ENCODE measurements at regions not wholly inside any gene's neighbourhood (a gene's known extent, or its start where the extent isn't known, plus 50 kb on each side); places are given as distances from the start of the nearest gene placed in this dataset.

GRCh38 chr22:35008213-35008612, 57.7 kb upstream of the ISX start:
- DNase-seq = no peak

GRCh38 chr22:35010543-35010942, 55.4 kb upstream of the ISX start:
- DNase-seq = no peak

GRCh38 chr22:35014812-35015211, 51.1 kb upstream of the ISX start:
- no peak for DNase-seq
